ENCODE measurements at regions not wholly inside any gene's neighbourhood (a gene's known extent, or its start where the extent isn't known, plus 50 kb on each side); places are given as distances from the start of the nearest gene placed in this dataset.
"Not testable (repeated sequence)": the region's sequence is repeated elsewhere in the genome, so short reads cannot be mapped to it uniquely, and the experiment has no call there.

DNA sequence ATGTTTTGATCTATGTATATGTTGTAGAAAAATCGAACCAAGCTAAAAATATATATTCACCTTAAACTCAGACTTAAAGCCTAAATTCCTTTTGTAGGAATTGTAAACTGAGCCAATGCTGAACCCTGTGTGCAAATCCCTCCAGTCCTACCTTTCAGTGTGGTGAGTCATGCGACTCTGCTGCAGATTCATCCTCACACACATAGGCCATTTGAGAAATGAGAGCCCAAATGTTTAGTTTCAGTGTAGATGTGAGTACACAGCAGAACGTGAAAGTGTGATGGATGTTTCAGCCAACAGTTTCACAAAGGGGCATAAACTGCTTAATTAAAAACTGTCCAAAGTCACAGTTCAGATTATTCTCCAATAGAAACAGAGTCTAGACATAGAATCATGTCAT, 193.2 kb downstream of the CDH19 start:
- TF ChIP-seq, protein P1, sequence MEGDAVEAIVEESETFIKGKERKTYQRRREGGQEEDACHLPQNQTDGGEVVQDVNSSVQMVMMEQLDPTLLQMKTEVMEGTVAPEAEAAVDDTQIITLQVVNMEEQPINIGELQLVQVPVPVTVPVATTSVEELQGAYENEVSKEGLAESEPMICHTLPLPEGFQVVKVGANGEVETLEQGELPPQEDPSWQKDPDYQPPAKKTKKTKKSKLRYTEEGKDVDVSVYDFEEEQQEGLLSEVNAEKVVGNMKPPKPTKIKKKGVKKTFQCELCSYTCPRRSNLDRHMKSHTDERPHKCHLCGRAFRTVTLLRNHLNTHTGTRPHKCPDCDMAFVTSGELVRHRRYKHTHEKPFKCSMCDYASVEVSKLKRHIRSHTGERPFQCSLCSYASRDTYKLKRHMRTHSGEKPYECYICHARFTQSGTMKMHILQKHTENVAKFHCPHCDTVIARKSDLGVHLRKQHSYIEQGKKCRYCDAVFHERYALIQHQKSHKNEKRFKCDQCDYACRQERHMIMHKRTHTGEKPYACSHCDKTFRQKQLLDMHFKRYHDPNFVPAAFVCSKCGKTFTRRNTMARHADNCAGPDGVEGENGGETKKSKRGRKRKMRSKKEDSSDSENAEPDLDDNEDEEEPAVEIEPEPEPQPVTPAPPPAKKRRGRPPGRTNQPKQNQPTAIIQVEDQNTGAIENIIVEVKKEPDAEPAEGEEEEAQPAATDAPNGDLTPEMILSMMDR (IDR thresholded peaks at IDR 0.05; ENCODE audit: low read depth, low read length) = no peak
- in situ Hi-C loops (cut with HindIII; ENCODE audit: low sequenced_read_pairs) = no loop called here
- no peak overlapping the region for H3K4me3 ChIP-seq (ENCODE audit: low read depth, low read length)
- no peak for DNase-seq (ENCODE audit: low read depth, low spot score)

DNA sequence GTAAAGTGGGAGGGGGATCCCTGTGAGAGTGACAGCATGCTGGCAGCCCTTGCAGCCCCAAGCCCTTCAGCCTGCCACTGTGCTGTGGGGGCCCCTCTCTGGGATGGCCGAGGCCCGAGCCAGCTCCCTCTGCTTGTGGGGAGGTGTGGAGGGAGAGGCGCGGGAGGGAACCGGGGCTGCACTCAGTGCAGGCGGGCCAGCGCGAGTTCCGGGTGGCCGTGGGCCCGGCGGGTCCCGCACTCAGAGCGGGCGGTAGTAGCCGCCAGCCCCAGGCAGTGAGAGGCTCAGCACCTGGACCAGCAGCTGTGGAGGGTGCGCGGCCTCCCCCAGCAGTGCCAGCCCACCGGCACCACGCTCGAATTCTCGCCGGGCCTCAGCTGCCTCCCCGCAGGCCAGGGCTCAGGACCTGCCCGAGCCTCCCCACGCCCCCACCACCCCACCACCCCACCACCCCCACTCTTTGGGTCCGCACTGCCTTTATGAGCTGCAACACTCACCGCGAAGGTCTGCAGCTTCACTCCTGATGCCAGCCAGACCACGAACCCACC, 208.1 kb downstream of the CDH19 start:
- in situ Hi-C loops (cut with HindIII; ENCODE audit: low sequenced_read_pairs) = no loop called here
- no peak for DNase-seq (ENCODE audit: low read depth, low spot score)
- no peak overlapping the region for H3K4me3 ChIP-seq (ENCODE audit: low read depth, low read length)
- TF ChIP-seq, protein P1 (IDR thresholded peaks at IDR 0.05; ENCODE audit: low read depth, low read length) = no peak

DNA sequence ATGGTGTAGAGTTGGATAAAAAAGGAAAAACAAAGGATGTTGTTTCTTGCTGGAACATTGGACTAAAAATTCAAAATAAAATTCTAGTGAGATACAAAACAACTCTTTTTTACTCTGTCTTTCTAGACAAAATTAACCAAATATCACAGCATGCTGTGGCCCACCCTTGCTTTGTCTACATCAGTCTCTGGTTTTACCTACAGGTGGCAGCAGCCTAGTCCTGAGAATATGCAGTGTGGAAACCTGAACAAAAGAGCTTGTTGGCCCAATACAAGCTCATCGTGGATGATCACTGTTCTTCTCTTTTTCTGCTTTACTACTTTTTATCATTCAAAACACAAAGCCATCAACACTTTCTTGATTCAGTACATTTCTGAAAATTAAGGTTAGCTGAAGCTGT, 210.4 kb downstream of the CDH19 start:
- TF ChIP-seq, protein P1 (IDR thresholded peaks at IDR 0.05; ENCODE audit: low read depth, low read length) = no peak
- H3K4me3 ChIP-seq (ENCODE audit: low read depth, low read length) = no peak overlapping the region
- no peak for DNase-seq (ENCODE audit: low read depth, low spot score)
- in situ Hi-C loops (cut with HindIII; ENCODE audit: low sequenced_read_pairs) = no loop called here

DNA sequence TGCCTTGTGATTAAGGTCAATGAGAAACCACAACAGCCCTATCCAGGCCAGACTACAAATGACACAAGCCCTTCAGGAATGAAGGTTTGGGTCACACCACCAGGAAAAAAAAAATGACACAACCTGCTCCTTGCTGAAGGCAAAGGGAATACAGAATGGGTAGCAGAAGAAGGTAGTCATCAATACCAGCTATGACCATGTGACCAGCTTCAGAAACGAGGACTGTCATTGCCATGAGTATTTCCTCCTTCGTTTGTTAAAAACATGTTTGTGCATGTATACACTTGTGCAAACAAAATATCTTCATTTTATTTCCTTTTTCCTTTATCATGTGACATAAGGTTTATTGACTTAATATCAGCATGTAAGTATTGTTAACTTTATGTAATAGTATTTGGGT, 226.6 kb downstream of the CDH19 start:
- no peak overlapping the region for H3K4me3 ChIP-seq (ENCODE audit: low read depth, low read length)
- in situ Hi-C loops (cut with HindIII; ENCODE audit: low sequenced_read_pairs) = no loop called here

DNA sequence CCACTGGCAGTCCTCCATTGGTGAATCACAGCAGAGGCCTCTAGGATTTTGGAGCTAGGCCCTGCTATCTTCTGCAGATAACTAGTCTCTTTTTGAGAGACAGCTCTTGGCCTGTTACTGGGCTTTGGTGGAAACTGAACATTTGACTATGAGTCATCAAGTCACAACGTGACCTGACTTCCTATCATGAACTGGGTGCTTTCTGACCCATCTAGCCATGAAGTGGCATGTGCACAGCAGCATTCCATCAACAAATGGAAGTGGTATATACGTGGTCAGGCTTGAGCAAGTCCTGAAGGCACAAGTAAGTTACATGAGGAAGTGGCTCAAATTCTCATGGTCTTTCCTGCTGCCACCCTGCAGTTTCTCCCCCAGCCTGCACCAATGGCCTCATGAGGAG, 228.5 kb downstream of the CDH19 start:
- DNase-seq (ENCODE audit: low read depth, low spot score); H3K4me3 ChIP-seq (ENCODE audit: low read depth, low read length); in situ Hi-C loops (cut with HindIII; ENCODE audit: low sequenced_read_pairs): not testable (repeated sequence)

More for the DNA sequence above, 226.6 kb downstream of the CDH19 start:
- DNase-seq (ENCODE audit: low read depth, low spot score) = no peak
- TF ChIP-seq, protein P1 (IDR thresholded peaks at IDR 0.05; ENCODE audit: low read depth, low read length) = no peak

DNA sequence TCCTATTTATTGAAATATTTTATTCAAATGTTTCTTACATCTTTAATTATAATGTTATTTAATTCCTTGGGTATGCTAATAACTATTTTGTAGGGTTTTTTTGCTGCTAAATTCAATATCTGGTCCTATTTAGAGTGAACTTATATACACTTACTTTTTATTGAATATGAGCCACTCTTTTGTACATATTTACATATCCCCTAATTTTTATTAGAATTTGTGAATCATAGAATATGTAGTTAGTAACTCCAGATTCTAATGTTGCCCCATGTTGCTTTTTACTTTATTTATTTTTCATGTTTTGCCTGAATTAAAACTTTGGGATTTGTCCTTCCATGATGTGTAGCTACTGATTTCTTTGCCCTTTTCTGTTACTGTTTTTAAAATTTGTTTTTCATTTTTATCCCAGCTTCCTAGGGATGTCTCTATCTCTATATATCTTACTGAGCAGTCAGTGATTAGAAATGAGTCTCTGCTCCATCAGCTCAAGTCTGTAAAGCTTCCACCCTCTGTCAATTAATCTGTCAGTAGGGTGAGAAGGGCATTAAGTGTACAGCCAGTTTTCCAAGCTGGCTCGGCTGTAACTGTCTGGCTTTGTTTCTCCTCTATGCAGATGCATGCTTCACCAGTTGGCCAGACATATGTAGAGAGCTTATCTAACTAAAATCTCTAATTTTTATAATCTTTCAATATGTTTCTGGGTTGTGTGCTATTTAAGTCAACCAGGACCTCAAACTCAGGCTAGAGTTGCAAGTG, 256.9 kb downstream of the CDH19 start:
- in situ Hi-C loops (cut with HindIII; ENCODE audit: low sequenced_read_pairs) = no loop called here
- no peak for DNase-seq (ENCODE audit: low read depth, low spot score)
- H3K4me3 ChIP-seq (ENCODE audit: low read depth, low read length) = no peak overlapping the region
- TF ChIP-seq, protein P1 (IDR thresholded peaks at IDR 0.05; ENCODE audit: low read depth, low read length) = no peak

DNA sequence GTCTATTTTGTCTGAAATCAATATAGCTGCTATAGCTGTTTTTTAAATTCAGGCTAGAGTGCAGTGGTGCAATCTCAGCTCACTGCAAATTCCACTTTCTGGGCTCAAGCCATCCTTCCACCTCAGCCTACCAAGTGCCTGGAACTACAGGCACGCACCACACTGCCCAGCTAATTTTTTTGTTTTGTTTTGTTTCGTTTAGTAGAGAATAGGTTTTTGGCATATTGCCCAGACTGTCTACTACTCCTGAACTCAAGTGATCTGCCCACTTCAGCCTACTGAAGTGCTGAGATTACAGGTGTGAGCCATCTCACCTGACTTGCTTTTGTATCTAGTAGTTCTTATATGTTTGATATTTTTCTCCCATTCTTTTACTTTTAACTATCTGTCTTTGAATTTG, 259.7 kb downstream of the CDH19 start:
- in situ Hi-C loops (cut with HindIII; ENCODE audit: low sequenced_read_pairs) = no loop called here
- no peak overlapping the region for H3K4me3 ChIP-seq (ENCODE audit: low read depth, low read length)
- DNase-seq (ENCODE audit: low read depth, low spot score) = no peak
- TF ChIP-seq, protein P1 (IDR thresholded peaks at IDR 0.05; ENCODE audit: low read depth, low read length) = no peak
